Type B pancreatic cell (in vitro differentiated cells): ENCODE measurements at regions not wholly inside any gene's neighbourhood (a gene's known extent, or its start where the extent isn't known, plus 50 kb on each side); places are given as distances from the start of the nearest gene placed in this dataset.

Source experiments
- DNase-seq: peaks from one replicate; pipeline ENCODE4 v3.0.0; 2021; ENCODE audit warnings: mixed read lengths; ENCODE audit not compliant: unreplicated experiment; ENCODE audit errors: extremely low spot score
- H3K27ac Mint-ChIP-seq: 2 replicates; pipeline ENCODE4 v1.8.0; 2021; ENCODE audit warnings: mild to moderate bottlenecking, mixed read lengths
- H3K27me3 Mint-ChIP-seq: 2 replicates; pipeline ENCODE4 v1.8.0; 2021; ENCODE audit warnings: mixed read lengths
- H3K36me3 Mint-ChIP-seq: 2 replicates; pipeline ENCODE4 v1.8.0; 2021; ENCODE audit warnings: mixed read lengths
- H3K4me1 Mint-ChIP-seq: one replicate; pipeline ENCODE4 v1.8.0; 2021; ENCODE audit warnings: mixed read lengths; ENCODE audit not compliant: unreplicated experiment
- H3K4me3 Mint-ChIP-seq: 2 replicates; pipeline ENCODE4 v1.8.0; 2021; ENCODE audit warnings: mild to moderate bottlenecking, mixed read lengths
- H3K9me3 Mint-ChIP-seq: 2 replicates; pipeline ENCODE4 v1.8.0; 2021; ENCODE audit warnings: mixed read lengths
- TF ChIP-seq, protein P1 (sequence below): fragments of 200-600 bp; sonication (generic); conservative IDR thresholded peaks from 2 replicates; pipeline ENCODE4 v1.5.0; 2021; ENCODE audit warnings: antibody characterized with exemption, mild to moderate bottlenecking

DNA sequence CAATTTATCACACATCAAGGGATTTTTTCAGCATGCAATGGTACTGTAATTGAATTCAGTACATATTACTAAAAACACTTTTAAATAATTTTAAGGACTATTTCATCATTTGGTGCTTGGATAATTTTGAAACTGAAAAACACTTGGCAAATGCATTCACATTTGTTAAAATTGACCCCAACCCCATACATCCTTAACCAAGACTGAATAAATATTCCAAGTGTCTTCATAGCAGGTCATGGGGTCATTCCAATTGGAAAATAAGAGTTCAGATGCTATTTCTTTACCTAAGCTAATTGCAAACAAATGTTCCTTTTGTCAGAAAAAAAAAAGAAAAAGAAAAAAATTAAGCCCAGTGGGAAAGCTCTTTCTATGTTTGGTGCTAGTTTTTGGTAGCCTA is 516.4 kb upstream of the SPRY2 start:
- TF ChIP-seq, protein P1, sequence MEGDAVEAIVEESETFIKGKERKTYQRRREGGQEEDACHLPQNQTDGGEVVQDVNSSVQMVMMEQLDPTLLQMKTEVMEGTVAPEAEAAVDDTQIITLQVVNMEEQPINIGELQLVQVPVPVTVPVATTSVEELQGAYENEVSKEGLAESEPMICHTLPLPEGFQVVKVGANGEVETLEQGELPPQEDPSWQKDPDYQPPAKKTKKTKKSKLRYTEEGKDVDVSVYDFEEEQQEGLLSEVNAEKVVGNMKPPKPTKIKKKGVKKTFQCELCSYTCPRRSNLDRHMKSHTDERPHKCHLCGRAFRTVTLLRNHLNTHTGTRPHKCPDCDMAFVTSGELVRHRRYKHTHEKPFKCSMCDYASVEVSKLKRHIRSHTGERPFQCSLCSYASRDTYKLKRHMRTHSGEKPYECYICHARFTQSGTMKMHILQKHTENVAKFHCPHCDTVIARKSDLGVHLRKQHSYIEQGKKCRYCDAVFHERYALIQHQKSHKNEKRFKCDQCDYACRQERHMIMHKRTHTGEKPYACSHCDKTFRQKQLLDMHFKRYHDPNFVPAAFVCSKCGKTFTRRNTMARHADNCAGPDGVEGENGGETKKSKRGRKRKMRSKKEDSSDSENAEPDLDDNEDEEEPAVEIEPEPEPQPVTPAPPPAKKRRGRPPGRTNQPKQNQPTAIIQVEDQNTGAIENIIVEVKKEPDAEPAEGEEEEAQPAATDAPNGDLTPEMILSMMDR: no peak
- no peak overlapping the region for H3K4me3 Mint-ChIP-seq
- H3K27ac Mint-ChIP-seq: no peak overlapping the region
- H3K36me3 Mint-ChIP-seq: no peaks in the 10 kb centered on the region
- no peaks in the 10 kb centered on the region for H3K9me3 Mint-ChIP-seq
- H3K27me3 Mint-ChIP-seq: no peaks in the 10 kb centered on the region
- DNase-seq: no peak
- peaks cover 7% of the 10 kb centered on the region for H3K4me1 Mint-ChIP-seq

DNA sequence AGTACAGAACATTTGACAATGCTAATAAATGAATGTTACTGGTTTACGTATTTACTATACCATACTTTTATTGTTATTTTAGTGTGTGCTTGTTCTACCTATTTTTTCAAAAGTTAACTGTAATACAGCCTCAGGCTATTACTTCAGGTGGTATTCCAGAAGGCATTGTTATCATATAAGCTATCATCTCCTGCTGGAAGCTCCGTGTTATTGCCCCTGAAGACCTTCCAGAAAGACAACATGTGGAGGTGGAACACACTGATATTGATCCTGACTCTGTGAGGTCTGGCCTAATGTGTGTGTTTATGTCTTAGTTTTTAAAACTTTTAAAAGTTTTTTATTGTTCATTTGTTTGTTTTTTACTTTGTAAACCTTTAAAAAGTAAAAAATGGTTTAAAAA is 509.8 kb upstream of the SPRY2 start:
- TF ChIP-seq, protein P1: peak; percentile 19
- Mint-ChIP-seq H3K9me3 (peaks cover 3% of the 10 kb centered on the region), H3K4me3 (no peak overlapping the region), H3K27ac (no peak overlapping the region), H3K36me3 (no peaks in the 10 kb centered on the region), H3K4me1 (no peaks in the 10 kb centered on the region), H3K27me3 (no peaks in the 10 kb centered on the region)
- DNase-seq: no peak

DNA sequence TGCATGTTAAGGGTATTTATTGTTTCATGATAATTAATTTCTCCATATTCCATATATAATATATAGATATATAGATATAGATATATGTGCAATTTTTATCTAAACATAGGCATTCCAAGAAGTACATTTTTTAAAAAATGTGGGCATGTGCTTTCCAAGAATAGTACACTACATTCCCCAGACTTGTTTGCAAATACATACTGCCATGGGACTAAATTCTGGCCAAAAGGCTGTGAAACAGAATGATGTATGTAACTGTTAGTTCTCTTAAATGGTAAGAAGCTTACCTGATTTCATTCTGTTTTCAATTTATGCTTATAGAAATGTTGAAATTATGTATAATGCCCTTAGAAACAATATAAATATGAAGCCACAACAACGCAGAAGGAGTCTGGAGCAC is 503.2 kb upstream of the SPRY2 start:
- H3K36me3 Mint-ChIP-seq: no peaks in the 10 kb centered on the region
- TF ChIP-seq, protein P1: no peak
- H3K9me3 Mint-ChIP-seq: no peaks in the 10 kb centered on the region
- H3K27me3 Mint-ChIP-seq: no peaks in the 10 kb centered on the region
- DNase-seq: no peak
- H3K27ac Mint-ChIP-seq: no peak overlapping the region
- no peak overlapping the region for H3K4me3 Mint-ChIP-seq
- H3K4me1 Mint-ChIP-seq: no peaks in the 10 kb centered on the region

DNA sequence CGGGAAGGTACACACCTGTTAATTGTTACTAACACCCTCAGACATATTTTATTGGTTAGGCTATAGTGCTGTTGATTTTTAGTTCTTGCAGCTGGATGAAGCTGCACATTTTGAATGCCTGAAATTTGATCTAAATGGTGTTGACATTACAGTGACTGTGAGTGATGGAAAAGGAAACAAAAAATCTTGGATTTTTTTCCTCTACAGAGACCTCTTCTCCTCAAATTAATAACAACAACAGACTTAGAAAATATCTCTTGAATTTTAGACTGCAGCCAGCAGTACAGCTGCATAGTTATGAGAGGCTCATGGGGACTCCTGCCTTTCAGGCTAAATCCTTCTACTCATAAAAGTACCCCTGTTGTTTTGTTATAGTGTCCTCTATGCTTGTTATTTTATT is 500.5 kb upstream of the SPRY2 start:
- Mint-ChIP-seq H3K4me3 (no peak overlapping the region), H3K36me3 (no peaks in the 10 kb centered on the region), H3K4me1 (no peaks in the 10 kb centered on the region), H3K9me3 (peaks cover 5% of the 10 kb centered on the region), H3K27ac (no peak overlapping the region), H3K27me3 (no peaks in the 10 kb centered on the region)
- TF ChIP-seq, protein P1: no peak
- DNase-seq: no peak

DNA sequence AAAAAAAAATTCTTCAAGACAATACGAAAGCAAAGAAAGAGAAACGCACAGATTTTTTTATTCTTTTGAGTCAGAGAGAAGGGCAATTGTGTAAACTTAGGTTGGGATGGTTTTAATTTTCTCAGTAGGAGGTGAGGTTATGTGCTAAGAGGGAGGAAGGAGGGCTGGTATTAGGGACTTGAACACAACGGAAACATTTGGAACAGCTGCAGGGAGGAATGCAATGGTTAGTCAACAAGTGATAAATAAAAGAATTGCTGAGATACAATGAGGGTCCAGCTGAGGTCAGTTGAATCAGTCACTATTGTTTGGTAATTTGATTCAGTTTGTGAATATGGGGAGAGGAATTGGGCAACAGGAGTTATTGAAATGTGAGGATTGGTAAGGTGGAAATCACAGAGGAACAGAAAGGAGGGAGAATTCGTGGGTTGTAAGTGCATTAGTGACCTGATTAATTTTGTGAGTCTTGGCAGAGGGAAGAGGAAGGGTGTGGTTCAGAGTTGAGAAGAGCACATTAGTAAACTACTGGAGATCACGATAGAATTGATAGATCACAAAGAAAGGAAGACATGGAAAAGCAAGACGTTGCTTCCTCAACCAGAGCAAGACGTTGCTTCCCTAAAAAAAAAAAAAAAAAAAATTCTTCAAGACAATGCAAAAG is 499.5 kb upstream of the SPRY2 start:
- no peak overlapping the region for H3K27ac Mint-ChIP-seq
- TF ChIP-seq, protein P1: no peak
- no peaks in the 10 kb centered on the region for H3K27me3 Mint-ChIP-seq
- DNase-seq: no peak
- no peak overlapping the region for H3K4me3 Mint-ChIP-seq
- no peaks in the 10 kb centered on the region for H3K4me1 Mint-ChIP-seq
- H3K9me3 Mint-ChIP-seq: peaks cover 5% of the 10 kb centered on the region
- no peaks in the 10 kb centered on the region for H3K36me3 Mint-ChIP-seq

DNA sequence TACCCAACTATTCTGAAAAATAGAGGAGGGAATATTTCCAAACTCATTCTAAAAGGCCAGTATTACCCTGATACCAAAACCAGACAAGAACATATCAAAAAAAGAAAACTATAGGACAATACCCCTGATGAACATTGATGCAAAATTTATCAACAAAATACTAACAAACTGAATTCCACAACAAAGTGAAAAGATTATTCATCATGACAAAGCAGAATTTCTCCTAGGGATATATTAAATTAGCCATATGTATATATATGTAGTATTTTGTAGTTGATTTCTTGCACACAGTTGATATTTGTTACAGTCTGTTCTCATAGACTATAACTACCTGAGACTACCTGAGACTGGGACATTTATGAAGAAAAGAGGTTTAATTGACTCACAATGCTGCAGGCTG is 495.0 kb upstream of the SPRY2 start:
- DNase-seq: no peak
- H3K4me1 Mint-ChIP-seq: no peaks in the 10 kb centered on the region
- TF ChIP-seq, protein P1: no peak
- H3K36me3 Mint-ChIP-seq: no peaks in the 10 kb centered on the region
- no peak overlapping the region for H3K4me3 Mint-ChIP-seq
- H3K27me3 Mint-ChIP-seq: no peaks in the 10 kb centered on the region
- no peak overlapping the region for H3K27ac Mint-ChIP-seq
- peaks cover 13% of the 10 kb centered on the region for H3K9me3 Mint-ChIP-seq
